ENCODE measurements at regions not wholly inside any gene's neighbourhood (a gene's known extent, or its start where the extent isn't known, plus 50 kb on each side); places are given as distances from the start of the nearest gene placed in this dataset.
"Not testable (repeated sequence)": the region's sequence is repeated elsewhere in the genome, so short reads cannot be mapped to it uniquely, and the experiment has no call there.

- Mint-ChIP-seq H3K4me1 (no peaks in the 10 kb centered on the region), H3K36me3 (no peaks in the 10 kb centered on the region), H3K4me3 (no peak overlapping the region), H3K9me3 (no peaks in the 10 kb centered on the region), H3K27ac (no peak overlapping the region), H3K27me3 (ENCODE audit: low read depth in 2 of 2) (peaks cover 12 to 33% of the 10 kb centered on the region in 2 donors)
- no peaks in the 10 kb centered on the region for H3K9me3 ChIP-seq (ENCODE audit: control insufficient read depth, insufficient read depth, low read length)
- no peak overlapping the region for H3K4me3 ChIP-seq (ENCODE audit: low read length)
- H3K36me3 ChIP-seq (ENCODE audit: control insufficient read depth, insufficient read depth, low read length): no peaks in the 10 kb centered on the region
- TF ChIP-seq CTCF (IDR thresholded peaks at IDR 0.05): no peak
- no peaks in the 10 kb centered on the region for H3K27me3 ChIP-seq (ENCODE audit: control insufficient read depth, insufficient read depth, low read length)
- no peaks in the 10 kb centered on the region for H3K4me1 ChIP-seq (ENCODE audit: control insufficient read depth, insufficient read depth, low read length)
- WGBS (ENCODE audit: insufficient coverage): 68% methylated on average over 5 of the region's 6 CpGs
- H3K27ac ChIP-seq (ENCODE audit: low read length): no peak overlapping the region
- DNase-seq (no peak), ATAC-seq (no peak)
- intact Hi-C loops (cut with micrococcal nuclease): no loop called here
These were observed 65.1 kb upstream of the RGL1 start for GRCh38 chr1:183739741-183740271.

GRCh38 chr1:183739082-183739481 is 65.8 kb upstream of the RGL1 start:
- Histone ChIP-seq H3K4me1 (ENCODE audit: control insufficient read depth, insufficient read depth, low read length) (no peaks in the 10 kb centered on the region), H3K36me3 (ENCODE audit: control insufficient read depth, insufficient read depth, low read length) (no peaks in the 10 kb centered on the region), H3K27ac (ENCODE audit: low read length) (no peak overlapping the region), H3K27me3 (ENCODE audit: control insufficient read depth, insufficient read depth, low read length) (no peaks in the 10 kb centered on the region), H3K9me3 (ENCODE audit: control insufficient read depth, insufficient read depth, low read length) (no peaks in the 10 kb centered on the region), H3K4me3 (ENCODE audit: low read length) (no peak overlapping the region)
- H3K36me3 Mint-ChIP-seq: no peaks in the 10 kb centered on the region
- no peaks in the 10 kb centered on the region for H3K9me3 Mint-ChIP-seq
- no peak overlapping the region for H3K4me3 Mint-ChIP-seq
- 98% methylated on average over 2 of the region's 2 CpGs for WGBS (ENCODE audit: insufficient coverage)
- peak in 1 of 2 donors; percentile 4 for DNase-seq
- H3K27ac Mint-ChIP-seq: no peak overlapping the region
- H3K4me1 Mint-ChIP-seq: no peaks in the 10 kb centered on the region
- H3K27me3 Mint-ChIP-seq (ENCODE audit: low read depth in 2 of 2): peaks cover 14 to 40% of the 10 kb centered on the region in 2 donors
- ATAC-seq: no peak
- intact Hi-C loops (cut with micrococcal nuclease): no loop called here
- no peak for TF ChIP-seq CTCF (IDR thresholded peaks at IDR 0.05)

GRCh38 chr1:183737916-183738315 is 67.0 kb upstream of the RGL1 start:
- H3K9me3 ChIP-seq (ENCODE audit: control insufficient read depth, insufficient read depth, low read length); H3K36me3 Mint-ChIP-seq; DNase-seq; ATAC-seq; H3K4me1 ChIP-seq (ENCODE audit: control insufficient read depth, insufficient read depth, low read length); H3K4me3 ChIP-seq (ENCODE audit: low read length); H3K27ac Mint-ChIP-seq; H3K4me3 Mint-ChIP-seq; H3K4me1 Mint-ChIP-seq; H3K27ac ChIP-seq (ENCODE audit: low read length); intact Hi-C loops (cut with micrococcal nuclease); H3K27me3 ChIP-seq (ENCODE audit: control insufficient read depth, insufficient read depth, low read length); H3K9me3 Mint-ChIP-seq; H3K36me3 ChIP-seq (ENCODE audit: control insufficient read depth, insufficient read depth, low read length): not testable (repeated sequence)
- H3K27me3 Mint-ChIP-seq (ENCODE audit: low read depth in 2 of 2): peaks cover 17 to 52% of the 10 kb centered on the region in 2 donors
- WGBS (ENCODE audit: insufficient coverage): 98% methylated on average over 6 of the region's 7 CpGs

GRCh38 chr1:183736343-183736742 is 68.6 kb upstream of the RGL1 start:
- peaks cover 17 to 52% of the 10 kb centered on the region in 2 donors for H3K27me3 Mint-ChIP-seq (ENCODE audit: low read depth in 2 of 2)
- no peak for DNase-seq
- Histone ChIP-seq H3K4me3 (ENCODE audit: low read length) (no peak overlapping the region), H3K27ac (ENCODE audit: low read length) (no peak overlapping the region), H3K27me3 (ENCODE audit: control insufficient read depth, insufficient read depth, low read length) (no peaks in the 10 kb centered on the region), H3K4me1 (ENCODE audit: control insufficient read depth, insufficient read depth, low read length) (no peaks in the 10 kb centered on the region), H3K9me3 (ENCODE audit: control insufficient read depth, insufficient read depth, low read length) (no peaks in the 10 kb centered on the region), H3K36me3 (ENCODE audit: control insufficient read depth, insufficient read depth, low read length) (no peaks in the 10 kb centered on the region)
- intact Hi-C loops (cut with micrococcal nuclease): no loop called here
- TF ChIP-seq CTCF (IDR thresholded peaks at IDR 0.05): no peak
- no peak overlapping the region for H3K27ac Mint-ChIP-seq
- H3K4me1 Mint-ChIP-seq: no peaks in the 10 kb centered on the region
- no peaks in the 10 kb centered on the region for H3K36me3 Mint-ChIP-seq
- H3K9me3 Mint-ChIP-seq: no peaks in the 10 kb centered on the region
- H3K4me3 Mint-ChIP-seq: no peak overlapping the region
- ATAC-seq: no peak

All from natural killer cell (primary cell).